Uterus (tissue), 2 donors: ENCODE measurements at regions not wholly inside any gene's neighbourhood (a gene's known extent, or its start where the extent isn't known, plus 50 kb on each side); places are given as distances from the start of the nearest gene placed in this dataset.

ENCODE experiments used
- CTCF ChIP-seq, 4 experiments: fragments of 200-600 bp in 2 of 4; fragments of 450-650 bp in 2 of 4; sonication (generic) in 2 of 4; IDR thresholded peaks; one replicate each; pipeline ENCODE4 v1.5.1; 2016 to 2019; ENCODE audit warnings: antibody characterized with exemption in 4 of 4, mild to moderate bottlenecking in 2 of 4, moderate library complexity in 1 of 4
- POLR2A ChIP-seq, 2 donors: fragments of 450-650 bp; IDR thresholded peaks; one replicate each; pipeline ENCODE4 v1.6.1; 2016; ENCODE audit warnings: antibody characterized with exemption in 2 of 2, mild to moderate bottlenecking in 1 of 2, moderate library complexity in 1 of 2

GRCh38 chr13:21321269-21321668 lies 137.8 kb downstream of the ZDHHC20 start:
- TF ChIP-seq CTCF (IDR thresholded peaks at IDR 0.05) (no peak), POLR2A (IDR thresholded peaks at IDR 0.05) (no peak)
